Liver (tissue), 8 donors: ENCODE measurements at regions not wholly inside any gene's neighbourhood (a gene's known extent, or its start where the extent isn't known, plus 50 kb on each side); places are given as distances from the start of the nearest gene placed in this dataset.

Experiments
- DNase-seq: peaks from one replicate; pipeline ENCODE4 v3.0.0-alpha.2; 2017; ENCODE audit warnings: low spot score
- H3K27ac ChIP-seq, 2 donors: one replicate each; pipeline ENCODE4 v1.7.0; 2013; ENCODE audit warnings: inconsistent platforms in 2 of 2, low read length in 2 of 2, control low read depth in 1 of 2, low read depth in 1 of 2, mild to moderate bottlenecking in 1 of 2
- H3K27me3 ChIP-seq, 4 donors: one replicate each; pipeline versions ENCODE4 v1.6.1 to v1.7.0; 2013; ENCODE audit warnings: low read length in 3 of 4, inconsistent platforms in 1 of 4, mild to moderate bottlenecking in 1 of 4, moderate library complexity in 1 of 4; ENCODE audit not compliant: control insufficient read depth in 4 of 4, insufficient read depth in 4 of 4
- H3K36me3 ChIP-seq, 4 donors: one replicate each; pipeline versions ENCODE4 v1.6.1 to v1.7.0; 2013; ENCODE audit warnings: low read length in 3 of 4, mild to moderate bottlenecking in 3 of 4, low read depth in 1 of 4, moderate library complexity in 1 of 4; ENCODE audit not compliant: control insufficient read depth in 4 of 4, insufficient read depth in 3 of 4
- H3K4me1 ChIP-seq, 4 donors: one replicate each; pipeline versions ENCODE4 v1.6.1 to v1.7.0; 2013; ENCODE audit warnings: low read length in 3 of 4, mild to moderate bottlenecking in 3 of 4, moderate library complexity in 1 of 4; ENCODE audit not compliant: control insufficient read depth in 4 of 4, insufficient read depth in 4 of 4
- H3K4me3 ChIP-seq, 3 donors: one replicate each; pipeline versions ENCODE4 v1.6.1 to v1.7.0; 2013; ENCODE audit warnings: low read length in 3 of 3, control low read depth in 1 of 3, low read depth in 1 of 3, mild to moderate bottlenecking in 1 of 3
- H3K9ac ChIP-seq, 2 donors: one replicate each; pipeline ENCODE4 v1.7.0; 2013; ENCODE audit warnings: low read length in 2 of 2, mild to moderate bottlenecking in 2 of 2, moderate library complexity in 2 of 2, control low read depth in 1 of 2, low read depth in 1 of 2
- H3K9me3 ChIP-seq, 4 donors: one replicate each; pipeline versions ENCODE4 v1.6.1 to v1.7.0; 2013; ENCODE audit warnings: low read length in 3 of 4; ENCODE audit not compliant: control insufficient read depth in 4 of 4
- ATF3 ChIP-seq: IDR thresholded peaks from 2 replicates; pipeline ENCODE4 v1.6.1; 2016; ENCODE audit warnings: antibody characterized with exemption
- CTCF ChIP-seq: fragments of 150-350 bp; IDR thresholded peaks from 2 replicates; pipeline ENCODE4 v1.5.1; 2017; ENCODE audit warnings: improper control_type of control experiment, low read depth, low read length; ENCODE audit not compliant: missing input control
- EGR1 ChIP-seq, 2 donors: IDR thresholded peaks; 2 replicates each; pipeline ENCODE4 v1.6.1; 2016 to 2018; ENCODE audit warnings: antibody characterized with exemption in 2 of 2, low read depth in 2 of 2
- FOXA1 ChIP-seq: IDR thresholded peaks from 2 replicates; pipeline ENCODE4 v1.6.1; 2016; ENCODE audit warnings: antibody characterized with exemption
- FOXA2 ChIP-seq: IDR thresholded peaks from 2 replicates; pipeline ENCODE4 v1.6.1; 2016; ENCODE audit warnings: antibody characterized with exemption
- GABPA ChIP-seq, 2 donors: IDR thresholded peaks in 1 of 2; conservative IDR thresholded peaks in 1 of 2; 2 replicates each; pipeline ENCODE4 v1.6.1; 2016; ENCODE audit warnings: antibody characterized with exemption in 2 of 2, mild to moderate bottlenecking in 1 of 2, moderate library complexity in 1 of 2
- JUND ChIP-seq, 2 donors: IDR thresholded peaks; 2 replicates each; pipeline ENCODE4 v1.6.1; 2016; ENCODE audit warnings: antibody characterized with exemption in 2 of 2
- MAX ChIP-seq: IDR thresholded peaks from 2 replicates; pipeline ENCODE4 v1.6.1; 2016; ENCODE audit warnings: antibody characterized with exemption
- RAD21 ChIP-seq, 2 donors: IDR thresholded peaks; 2 replicates each; pipeline ENCODE4 v1.6.1; 2016; ENCODE audit warnings: antibody characterized with exemption in 2 of 2, mild to moderate bottlenecking in 2 of 2
- RXRA ChIP-seq, 2 donors: IDR thresholded peaks; 2 replicates each; pipeline ENCODE4 v1.6.1; 2017 to 2018; ENCODE audit warnings: antibody characterized with exemption in 2 of 2, mild to moderate bottlenecking in 1 of 2
- SP1 ChIP-seq: IDR thresholded peaks from 2 replicates; pipeline ENCODE4 v1.6.1; 2018; ENCODE audit warnings: antibody characterized with exemption, mild to moderate bottlenecking
- TAF1 ChIP-seq: conservative IDR thresholded peaks from 2 replicates; pipeline ENCODE4 v1.6.1; 2016; ENCODE audit warnings: antibody characterized with exemption, mild to moderate bottlenecking
- WGBS: extraction: QIAGEN DNeasy Blood & Tissue Kit; methylation state at CpG from one replicate; pipeline ENCODE4 v1.1.7; 2013; 5-methylcytosine and 5-hydroxymethylcytosine counted together
- TF ChIP-seq, protein P1 (sequence below): IDR thresholded peaks from 2 replicates; pipeline ENCODE4 v1.6.1; 2016; ENCODE audit warnings: antibody characterized with exemption
- donor health status: healthy.
- donor health status: healthy.
- donor health status: healthy.
- donor health status: healthy.
- donor health status: healthy.

DNA sequence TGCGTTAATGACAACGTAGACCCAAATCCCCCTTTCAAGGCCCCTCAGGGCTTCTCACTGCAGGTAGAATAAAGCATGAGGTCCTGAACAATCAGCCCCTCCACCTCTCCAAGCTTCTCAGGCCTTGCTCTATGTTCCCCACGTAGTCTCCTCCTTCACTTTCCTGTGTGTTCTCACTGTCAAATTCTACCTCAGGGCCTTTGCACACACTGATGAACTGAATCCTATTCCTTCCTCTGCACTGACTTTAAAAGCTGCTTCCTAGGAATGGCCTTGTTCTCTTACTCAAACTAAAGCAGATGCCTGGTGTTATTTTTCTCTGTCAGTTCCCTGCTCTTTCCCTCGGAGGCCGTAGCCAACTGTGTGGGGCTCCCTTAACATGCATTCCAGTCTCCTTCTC is 66.8 kb upstream of the EDN1 start:
- H3K27ac ChIP-seq, result no peak overlapping the region
- no peak for TF ChIP-seq JUND (IDR thresholded peaks at IDR 0.05)
- TF ChIP-seq RAD21 (IDR thresholded peaks at IDR 0.05), result no peak
- no peak for TF ChIP-seq MAX
- TF ChIP-seq GABPA (IDR thresholded peaks at IDR 0.05 in 1 of 2, conservative IDR thresholded peaks at IDR 0.05 in 1 of 2), result no peak
- no peak for TF ChIP-seq EGR1 (IDR thresholded peaks at IDR 0.05; ENCODE audit: low read depth in 2 of 2)
- TF ChIP-seq FOXA2, result no peak
- TF ChIP-seq RXRA (IDR thresholded peaks at IDR 0.05), result no peak
- no peak for TF ChIP-seq ATF3
- TF ChIP-seq, protein P1, sequence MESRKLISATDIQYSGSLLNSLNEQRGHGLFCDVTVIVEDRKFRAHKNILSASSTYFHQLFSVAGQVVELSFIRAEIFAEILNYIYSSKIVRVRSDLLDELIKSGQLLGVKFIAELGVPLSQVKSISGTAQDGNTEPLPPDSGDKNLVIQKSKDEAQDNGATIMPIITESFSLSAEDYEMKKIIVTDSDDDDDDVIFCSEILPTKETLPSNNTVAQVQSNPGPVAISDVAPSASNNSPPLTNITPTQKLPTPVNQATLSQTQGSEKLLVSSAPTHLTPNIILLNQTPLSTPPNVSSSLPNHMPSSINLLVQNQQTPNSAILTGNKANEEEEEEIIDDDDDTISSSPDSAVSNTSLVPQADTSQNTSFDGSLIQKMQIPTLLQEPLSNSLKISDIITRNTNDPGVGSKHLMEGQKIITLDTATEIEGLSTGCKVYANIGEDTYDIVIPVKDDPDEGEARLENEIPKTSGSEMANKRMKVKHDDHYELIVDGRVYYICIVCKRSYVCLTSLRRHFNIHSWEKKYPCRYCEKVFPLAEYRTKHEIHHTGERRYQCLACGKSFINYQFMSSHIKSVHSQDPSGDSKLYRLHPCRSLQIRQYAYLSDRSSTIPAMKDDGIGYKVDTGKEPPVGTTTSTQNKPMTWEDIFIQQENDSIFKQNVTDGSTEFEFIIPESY, result no peak
- H3K4me3 ChIP-seq, result no peak overlapping the region
- H3K27me3 ChIP-seq, result no peaks in the 10 kb centered on the region
- H3K36me3 ChIP-seq, result no peaks in the 10 kb centered on the region
- peaks cover 0 to 3% (median under 1%) of the 10 kb centered on the region in 4 donors for H3K4me1 ChIP-seq
- H3K9ac ChIP-seq, result no peak overlapping the region
- H3K9me3 ChIP-seq, result no peaks in the 10 kb centered on the region
- WGBS, result 95% methylated on average over 5 of the region's 5 CpGs
- DNase-seq, result no peak

DNA sequence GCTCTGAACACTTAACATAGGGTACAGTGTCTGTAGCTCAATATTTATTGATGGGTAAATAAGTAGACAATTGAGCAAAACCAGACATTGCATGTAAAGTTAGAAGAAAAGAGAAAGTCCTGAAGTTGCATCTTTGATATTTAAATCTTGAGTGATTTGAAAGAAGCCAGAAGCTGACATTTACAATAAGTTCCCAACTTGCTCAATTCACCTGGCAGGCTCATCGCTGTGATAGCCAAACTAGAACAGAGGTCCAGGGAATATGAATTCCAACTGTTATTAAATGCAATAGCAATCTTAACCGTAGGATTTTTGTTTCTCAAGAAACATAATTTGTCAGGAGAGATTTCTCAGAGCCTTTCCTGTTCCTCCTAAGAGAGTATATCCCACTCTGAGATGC is 65.9 kb upstream of the EDN1 start:
- Histone ChIP-seq H3K4me1 (peaks cover 2 to 11% (median 8%) of the 10 kb centered on the region in 4 donors), H3K9ac (no peak overlapping the region), H3K27me3 (no peaks in the 10 kb centered on the region), H3K4me3 (no peak overlapping the region), H3K27ac (no peak overlapping the region), H3K36me3 (no peaks in the 10 kb centered on the region), H3K9me3 (no peaks in the 10 kb centered on the region)
- TF ChIP-seq SP1 (no peak), FOXA1 (no peak), TAF1 (no peak), ATF3 (no peak), CTCF (no peak), FOXA2 (no peak), RXRA (IDR thresholded peaks at IDR 0.05) (no peak), MAX (no peak), RAD21 (IDR thresholded peaks at IDR 0.05) (no peak), EGR1 (IDR thresholded peaks at IDR 0.05; ENCODE audit: low read depth in 2 of 2) (no peak)
- WGBS, result 95% methylated on average over 2 of the region's 2 CpGs
- DNase-seq, result no peak
